Neural cell (in vitro differentiated cells): ENCODE measurements at regions not wholly inside any gene's neighbourhood (a gene's known extent, or its start where the extent isn't known, plus 50 kb on each side); places are given as distances from the start of the nearest gene placed in this dataset.

ENCODE experiments used
- H2AFZ ChIP-seq: fragments of 200-600, 300-800 bp; sonication (generic), shearing (Covaris generic); 2 replicates; pipeline ENCODE4 v1.6.0; 2014; ENCODE audit warnings: low read depth, mild to moderate bottlenecking, antibody characterized with exemption, low read length, moderate library complexity
- H3F3A ChIP-seq: fragments of 200-600 bp; shearing (Covaris generic); 2 replicates; pipeline ENCODE4 v1.6.1; 2016; ENCODE audit warnings: mild to moderate bottlenecking, moderate library complexity, mixed read lengths, antibody characterized with exemption, low read length; ENCODE audit not compliant: insufficient read depth, poor library complexity, severe bottlenecking
- H3K27ac ChIP-seq: fragments of 200-600, 300-800 bp; sonication (generic), shearing (Covaris generic); 2 replicates; pipeline ENCODE4 v1.5.1; 2014; ENCODE audit warnings: mild to moderate bottlenecking, low read length, moderate library complexity
- H3K27me3 ChIP-seq: fragments of 300-800, 200-600 bp; sonication (generic), shearing (Covaris generic); 2 replicates; pipeline ENCODE4 v1.6.0; 2014; ENCODE audit warnings: mild to moderate bottlenecking, low read depth, low read length, moderate library complexity; ENCODE audit not compliant: insufficient read depth
- H3K36me3 ChIP-seq: fragments of 300-800, 200-600 bp; sonication (generic), shearing (Covaris generic); 2 replicates; pipeline ENCODE4 v1.5.1; 2014; ENCODE audit warnings: mild to moderate bottlenecking, antibody characterized with exemption, low read length, moderate library complexity; ENCODE audit not compliant: insufficient read depth
- H3K4me2 ChIP-seq: fragments of 300-800, 200-600 bp; sonication (generic), shearing (Covaris generic); 2 replicates; pipeline ENCODE4 v1.6.0; 2014; ENCODE audit warnings: mild to moderate bottlenecking, low read length
- H3K4me3 ChIP-seq: fragments of 300-800, 200-600 bp; sonication (generic), shearing (Covaris generic); 2 replicates; pipeline ENCODE4 v1.5.1; 2014; ENCODE audit warnings: mild to moderate bottlenecking, low read length, moderate library complexity
- H3K79me2 ChIP-seq: fragments of 200-600 bp; shearing (Covaris generic); replicated peaks from 2 replicates; pipeline ENCODE4 v1.6.0; 2014; ENCODE audit warnings: mild to moderate bottlenecking, low read length, moderate library complexity; ENCODE audit not compliant: insufficient read depth
- H3K9ac ChIP-seq: fragments of 300-800, 200-600 bp; sonication (generic), shearing (Covaris generic); 2 replicates; pipeline ENCODE4 v1.6.1; 2016; ENCODE audit warnings: mild to moderate bottlenecking, low read length, mixed read lengths
- H3K9me2 ChIP-seq: fragments of 200-600 bp; shearing (Covaris generic); 2 replicates; pipeline ENCODE4 v1.6.1; 2016; ENCODE audit warnings: mild to moderate bottlenecking, low read length, mixed read lengths; ENCODE audit not compliant: insufficient read depth
- H3K9me3 ChIP-seq: fragments of 200-600, 300-800 bp; sonication (generic), shearing (Covaris generic); 2 replicates; pipeline ENCODE4 v1.6.1; 2016; ENCODE audit warnings: mild to moderate bottlenecking, mixed run types, low read length, moderate library complexity, mixed read lengths
- H4K20me1 ChIP-seq: fragments of 200-600 bp; shearing (Covaris generic); 2 replicates; pipeline ENCODE4 v1.6.1; 2016; ENCODE audit warnings: mild to moderate bottlenecking, mixed run types; ENCODE audit not compliant: insufficient read depth
- EP300 ChIP-seq: fragments of 450-650 bp; conservative IDR thresholded peaks from 2 replicates; pipeline ENCODE4 v1.6.1; 2014; ENCODE audit warnings: antibody characterized with exemption, mild to moderate bottlenecking, moderate library complexity; ENCODE audit not compliant: poor library complexity, severe bottlenecking
- EZH2 ChIP-seq: fragments of 200-600, 300-800 bp; shearing (Covaris generic), sonication (generic); IDR thresholded peaks from 2 replicates; pipeline ENCODE4 v1.6.1; 2014; ENCODE audit warnings: antibody characterized with exemption, low read length, borderline replicate concordance, mild to moderate bottlenecking; ENCODE audit not compliant: insufficient read depth, poor library complexity, severe bottlenecking
- MXI1 ChIP-seq: fragments of 450-650 bp; conservative IDR thresholded peaks from 2 replicates; pipeline ENCODE4 v1.6.1; 2014; ENCODE audit warnings: antibody characterized with exemption, mild to moderate bottlenecking; ENCODE audit not compliant: poor library complexity, severe bottlenecking
- POLR2AphosphoS5 ChIP-seq: IDR thresholded peaks from 2 replicates; pipeline ENCODE4 v1.6.1; 2012
- RAD21 ChIP-seq: fragments of 450-650 bp; conservative IDR thresholded peaks from 2 replicates; pipeline ENCODE4 v1.6.1; 2014; ENCODE audit warnings: antibody characterized with exemption, mild to moderate bottlenecking, moderate library complexity
- SMC3 ChIP-seq: fragments of 450-650 bp; conservative IDR thresholded peaks from 2 replicates; pipeline ENCODE4 v1.6.1; 2014; ENCODE audit warnings: antibody characterized with exemption, mild to moderate bottlenecking, moderate library complexity; ENCODE audit not compliant: poor library complexity
- TAF1 ChIP-seq: IDR thresholded peaks from 2 replicates; pipeline ENCODE4 v1.6.1; 2012; ENCODE audit warnings: low read depth
- TF ChIP-seq, protein P1 (sequence below): fragments of 450-650 bp; IDR thresholded peaks from 2 replicates; pipeline ENCODE4 v1.5.1; 2014; ENCODE audit warnings: antibody characterized with exemption, mild to moderate bottlenecking, moderate library complexity; ENCODE audit not compliant: poor library complexity, severe bottlenecking
- TF ChIP-seq, protein P2 (sequence below): IDR thresholded peaks from 2 replicates; pipeline ENCODE4 v1.6.1; 2012; ENCODE audit warnings: borderline replicate concordance

DNA sequence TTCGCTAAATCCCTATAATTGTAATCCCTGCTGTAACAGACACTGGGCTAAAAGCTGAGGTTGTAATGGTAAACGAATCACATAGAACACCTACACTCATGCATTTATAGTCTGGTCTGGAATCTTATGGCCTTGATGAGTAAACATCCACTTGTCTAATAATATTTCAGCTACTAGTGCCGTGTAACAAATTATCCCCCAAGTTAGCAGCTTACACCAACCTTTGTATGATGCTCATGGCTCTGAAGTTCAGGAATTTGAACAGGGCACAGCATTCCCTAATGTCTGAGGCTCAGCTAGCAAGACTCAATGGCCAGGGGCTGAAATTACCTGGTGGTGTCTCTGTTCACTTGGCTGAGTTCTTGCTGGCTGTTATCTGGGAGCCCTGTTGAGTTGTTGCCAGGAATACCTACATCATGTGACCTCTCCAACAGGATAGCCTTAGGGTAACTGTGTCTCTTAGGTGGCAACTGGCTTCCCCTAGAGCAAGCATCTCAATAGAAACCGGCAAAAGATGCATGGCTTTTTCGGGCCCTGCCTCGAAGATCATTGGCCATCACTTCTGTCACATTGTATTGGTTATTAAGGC lies 100.9 kb upstream of the TMEM170B start:
- H3K27me3 ChIP-seq = no peaks in the 10 kb centered on the region
- H3K27ac ChIP-seq = no peak overlapping the region
- H2AFZ ChIP-seq = no peak overlapping the region
- no peak overlapping the region for H3K4me3 ChIP-seq
- H3K9me3 ChIP-seq = no peaks in the 10 kb centered on the region
- H3K9me2 ChIP-seq = no peaks in the 10 kb centered on the region
- no peaks in the 10 kb centered on the region for H3F3A ChIP-seq
- no peaks in the 10 kb centered on the region for H3K79me2 ChIP-seq
- H3K4me2 ChIP-seq = no peak overlapping the region
- TF ChIP-seq EZH2 = no peak
- TF ChIP-seq EP300 = no peak
- TF ChIP-seq RAD21 = no peak
- TF ChIP-seq, protein P1, sequence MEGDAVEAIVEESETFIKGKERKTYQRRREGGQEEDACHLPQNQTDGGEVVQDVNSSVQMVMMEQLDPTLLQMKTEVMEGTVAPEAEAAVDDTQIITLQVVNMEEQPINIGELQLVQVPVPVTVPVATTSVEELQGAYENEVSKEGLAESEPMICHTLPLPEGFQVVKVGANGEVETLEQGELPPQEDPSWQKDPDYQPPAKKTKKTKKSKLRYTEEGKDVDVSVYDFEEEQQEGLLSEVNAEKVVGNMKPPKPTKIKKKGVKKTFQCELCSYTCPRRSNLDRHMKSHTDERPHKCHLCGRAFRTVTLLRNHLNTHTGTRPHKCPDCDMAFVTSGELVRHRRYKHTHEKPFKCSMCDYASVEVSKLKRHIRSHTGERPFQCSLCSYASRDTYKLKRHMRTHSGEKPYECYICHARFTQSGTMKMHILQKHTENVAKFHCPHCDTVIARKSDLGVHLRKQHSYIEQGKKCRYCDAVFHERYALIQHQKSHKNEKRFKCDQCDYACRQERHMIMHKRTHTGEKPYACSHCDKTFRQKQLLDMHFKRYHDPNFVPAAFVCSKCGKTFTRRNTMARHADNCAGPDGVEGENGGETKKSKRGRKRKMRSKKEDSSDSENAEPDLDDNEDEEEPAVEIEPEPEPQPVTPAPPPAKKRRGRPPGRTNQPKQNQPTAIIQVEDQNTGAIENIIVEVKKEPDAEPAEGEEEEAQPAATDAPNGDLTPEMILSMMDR = no peak
- no peak for TF ChIP-seq MXI1
- TF ChIP-seq, protein P2, sequence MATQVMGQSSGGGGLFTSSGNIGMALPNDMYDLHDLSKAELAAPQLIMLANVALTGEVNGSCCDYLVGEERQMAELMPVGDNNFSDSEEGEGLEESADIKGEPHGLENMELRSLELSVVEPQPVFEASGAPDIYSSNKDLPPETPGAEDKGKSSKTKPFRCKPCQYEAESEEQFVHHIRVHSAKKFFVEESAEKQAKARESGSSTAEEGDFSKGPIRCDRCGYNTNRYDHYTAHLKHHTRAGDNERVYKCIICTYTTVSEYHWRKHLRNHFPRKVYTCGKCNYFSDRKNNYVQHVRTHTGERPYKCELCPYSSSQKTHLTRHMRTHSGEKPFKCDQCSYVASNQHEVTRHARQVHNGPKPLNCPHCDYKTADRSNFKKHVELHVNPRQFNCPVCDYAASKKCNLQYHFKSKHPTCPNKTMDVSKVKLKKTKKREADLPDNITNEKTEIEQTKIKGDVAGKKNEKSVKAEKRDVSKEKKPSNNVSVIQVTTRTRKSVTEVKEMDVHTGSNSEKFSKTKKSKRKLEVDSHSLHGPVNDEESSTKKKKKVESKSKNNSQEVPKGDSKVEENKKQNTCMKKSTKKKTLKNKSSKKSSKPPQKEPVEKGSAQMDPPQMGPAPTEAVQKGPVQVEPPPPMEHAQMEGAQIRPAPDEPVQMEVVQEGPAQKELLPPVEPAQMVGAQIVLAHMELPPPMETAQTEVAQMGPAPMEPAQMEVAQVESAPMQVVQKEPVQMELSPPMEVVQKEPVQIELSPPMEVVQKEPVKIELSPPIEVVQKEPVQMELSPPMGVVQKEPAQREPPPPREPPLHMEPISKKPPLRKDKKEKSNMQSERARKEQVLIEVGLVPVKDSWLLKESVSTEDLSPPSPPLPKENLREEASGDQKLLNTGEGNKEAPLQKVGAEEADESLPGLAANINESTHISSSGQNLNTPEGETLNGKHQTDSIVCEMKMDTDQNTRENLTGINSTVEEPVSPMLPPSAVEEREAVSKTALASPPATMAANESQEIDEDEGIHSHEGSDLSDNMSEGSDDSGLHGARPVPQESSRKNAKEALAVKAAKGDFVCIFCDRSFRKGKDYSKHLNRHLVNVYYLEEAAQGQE = no peak
- no peak for TF ChIP-seq POLR2AphosphoS5
- no peak for TF ChIP-seq SMC3
- no peak for TF ChIP-seq TAF1
- no peak overlapping the region for H3K9ac ChIP-seq
- no peaks in the 10 kb centered on the region for H3K36me3 ChIP-seq
- H4K20me1 ChIP-seq = no peaks in the 10 kb centered on the region

- Histone ChIP-seq H3K79me2 (no peaks in the 10 kb centered on the region), H3F3A (no peaks in the 10 kb centered on the region), H3K9ac (no peak overlapping the region), H3K9me2 (no peaks in the 10 kb centered on the region), H3K4me2 (no peak overlapping the region), H3K4me3 (no peak overlapping the region), H3K9me3 (no peaks in the 10 kb centered on the region), H3K27me3 (no peaks in the 10 kb centered on the region), H2AFZ (no peak overlapping the region), H3K27ac (no peak overlapping the region), H3K36me3 (no peaks in the 10 kb centered on the region), H4K20me1 (no peaks in the 10 kb centered on the region)
- TF ChIP-seq MXI1 (no peak), EZH2 (no peak), TAF1 (no peak), RAD21 (no peak), EP300 (no peak), POLR2AphosphoS5 (no peak), SMC3 (no peak)
- TF ChIP-seq, protein P1 = no peak
- TF ChIP-seq, protein P2 = no peak
Observed at GRCh38 chr6:11434565-11435326, 102.8 kb upstream of the TMEM170B start.
